Stimulated activated CD8-positive, alpha-beta memory T cell treated with anti-CD3 and anti-CD28 coated beads, Interleukin-15, amount 100 ng/mL, for 1 hour (primary cell): ENCODE measurements at regions not wholly inside any gene's neighbourhood (a gene's known extent, or its start where the extent isn't known, plus 50 kb on each side); places are given as distances from the start of the nearest gene placed in this dataset.
A peak's percentile ranks its signal among the peaks of the same experiment; 100 is the strongest.
"Not testable (repeated sequence)": the region's sequence is repeated elsewhere in the genome, so short reads cannot be mapped to it uniquely, and the experiment has no call there.

Experiments used
- DNase-seq: peaks from one replicate; pipeline ENCODE4 v3.0.0-alpha.2; 2020; ENCODE audit warnings: low read depth

- no peak for DNase-seq
These were observed 385.5 kb downstream of the SEC14L1 start for GRCh38 chr17:77526259-77526711.

GRCh38 chr17:77526728-77527350 is 386.1 kb downstream of the SEC14L1 start:
- no peak for DNase-seq

DNA sequence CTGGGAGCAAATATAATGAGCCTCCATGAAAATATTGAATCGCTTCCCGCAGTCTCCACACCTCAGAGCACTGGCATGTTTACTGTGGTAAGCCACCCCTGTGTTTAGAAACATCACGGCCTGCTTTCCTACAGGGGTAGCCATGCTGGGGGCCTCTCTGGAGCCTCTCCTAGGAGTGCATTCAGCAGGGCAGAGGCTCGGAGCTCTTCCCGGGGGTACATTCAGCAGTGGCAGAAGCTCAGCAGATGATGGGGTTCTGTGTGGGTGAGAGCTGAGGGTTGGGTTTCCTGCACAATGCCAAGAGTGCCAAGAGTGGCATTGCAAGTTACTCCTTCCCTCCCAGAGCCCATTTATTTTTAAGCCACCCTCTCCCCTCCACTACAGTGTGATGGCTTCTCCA is 386.6 kb downstream of the SEC14L1 start:
- no peak for DNase-seq

GRCh38 chr17:77527836-77528505 is 387.2 kb downstream of the SEC14L1 start:
- no peak for DNase-seq

- no peak for DNase-seq
These were observed 388.0 kb downstream of the SEC14L1 start for GRCh38 chr17:77528516-77529327.

DNA sequence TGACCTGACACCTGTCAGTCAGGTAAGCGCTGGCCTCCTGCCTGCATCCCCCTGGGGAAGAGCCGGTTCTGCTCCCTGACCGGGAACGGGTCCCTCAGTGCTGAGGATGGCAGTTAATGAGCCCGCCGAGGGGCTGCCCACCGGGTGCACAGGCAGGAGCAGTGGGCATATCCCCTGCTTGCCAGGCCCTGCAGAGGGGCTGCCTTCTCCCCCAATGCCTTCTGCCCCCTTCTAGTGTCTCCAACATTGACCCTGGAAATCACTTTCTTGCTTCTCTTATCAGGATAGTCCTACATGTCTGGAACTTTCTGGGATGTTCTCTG is 388.5 kb downstream of the SEC14L1 start:
- DNase-seq: no peak

DNA sequence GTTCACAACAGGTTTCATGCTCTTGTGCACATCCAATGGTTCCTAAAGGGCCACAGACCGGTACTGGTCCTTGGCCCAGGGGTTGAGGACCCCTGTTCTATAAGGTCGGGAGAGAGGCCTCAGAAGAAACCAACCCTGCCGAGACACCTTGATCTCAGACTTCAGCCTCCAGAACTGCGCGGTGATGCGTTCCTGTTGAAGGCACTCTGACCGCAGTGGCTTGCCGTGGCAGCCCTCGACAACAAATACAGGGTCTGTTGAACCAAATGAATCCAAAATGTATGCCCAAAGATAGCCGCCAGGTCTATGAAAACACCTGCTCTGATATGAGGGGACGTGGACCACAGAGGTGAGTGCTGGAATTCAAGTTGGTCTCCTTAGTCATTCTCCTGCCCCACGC is 389.8 kb downstream of the SEC14L1 start:
- DNase-seq: no peak

GRCh38 chr17:77531002-77531401 is 390.2 kb downstream of the SEC14L1 start:
- DNase-seq: no peak

DNA sequence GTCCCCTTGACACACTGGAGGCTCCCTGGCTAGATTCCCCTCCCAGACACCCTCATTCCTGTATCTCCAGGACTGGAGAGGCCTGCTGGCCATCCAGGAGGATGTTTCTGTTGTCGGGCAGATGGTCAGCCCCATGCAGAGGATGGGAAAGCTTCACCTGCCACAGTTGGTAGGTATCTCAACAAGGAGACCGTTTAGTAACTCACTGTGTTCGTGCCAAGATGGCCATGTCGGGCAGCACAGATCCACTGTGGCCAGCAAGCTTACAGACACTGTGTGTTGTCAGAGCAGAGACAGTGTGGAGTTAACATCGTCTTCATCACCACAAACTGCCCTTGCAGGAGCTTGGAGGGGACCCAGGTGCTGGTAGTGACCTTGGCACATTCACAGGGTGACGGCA is 390.9 kb downstream of the SEC14L1 start:
- no peak for DNase-seq

GRCh38 chr17:77533697-77534096 is 392.9 kb downstream of the SEC14L1 start:
- DNase-seq: not testable (repeated sequence)

DNA sequence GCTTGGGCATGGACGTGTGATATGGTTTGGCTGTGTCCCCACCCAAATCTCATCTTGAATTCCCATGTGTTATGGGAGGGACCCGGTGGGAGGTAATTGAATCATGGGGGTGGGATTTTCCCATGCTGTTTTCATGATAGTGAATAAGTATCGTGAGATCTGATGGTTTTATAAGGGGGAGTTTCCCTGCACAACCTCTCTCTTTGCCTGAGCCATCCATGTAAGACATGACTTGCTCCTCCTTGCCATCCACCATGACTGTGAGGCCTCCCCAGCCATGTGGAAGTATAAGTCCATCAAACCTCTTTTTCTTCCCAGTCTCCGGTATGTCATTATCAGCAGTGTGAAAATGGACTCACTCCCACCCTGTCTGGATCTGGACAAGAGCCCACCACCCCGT is 393.4 kb downstream of the SEC14L1 start:
- DNase-seq: no peak

DNA sequence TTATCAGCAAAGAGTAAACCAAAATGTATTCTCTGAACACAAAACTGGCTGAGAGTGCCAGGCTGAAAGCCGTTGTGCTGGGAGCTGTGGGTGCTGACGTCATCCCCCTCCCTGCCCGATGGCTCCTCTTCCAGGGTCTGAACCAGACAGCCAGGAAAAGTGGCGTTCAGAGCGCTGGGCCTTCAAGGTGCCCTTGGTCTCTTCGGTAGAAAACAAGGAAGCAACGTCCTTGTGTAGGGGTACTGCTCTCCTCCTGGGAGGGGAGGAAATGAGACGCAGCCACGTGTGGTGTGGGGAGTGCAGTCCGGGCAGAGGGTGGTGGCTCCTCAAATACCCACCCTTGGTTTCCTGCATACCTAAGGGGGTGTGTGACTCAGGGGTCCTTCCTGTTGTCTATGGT is 394.7 kb downstream of the SEC14L1 start:
- DNase-seq: no peak

- DNase-seq: no peak
These were observed 395.1 kb downstream of the SEC14L1 start for GRCh38 chr17:77535892-77536291.

DNA sequence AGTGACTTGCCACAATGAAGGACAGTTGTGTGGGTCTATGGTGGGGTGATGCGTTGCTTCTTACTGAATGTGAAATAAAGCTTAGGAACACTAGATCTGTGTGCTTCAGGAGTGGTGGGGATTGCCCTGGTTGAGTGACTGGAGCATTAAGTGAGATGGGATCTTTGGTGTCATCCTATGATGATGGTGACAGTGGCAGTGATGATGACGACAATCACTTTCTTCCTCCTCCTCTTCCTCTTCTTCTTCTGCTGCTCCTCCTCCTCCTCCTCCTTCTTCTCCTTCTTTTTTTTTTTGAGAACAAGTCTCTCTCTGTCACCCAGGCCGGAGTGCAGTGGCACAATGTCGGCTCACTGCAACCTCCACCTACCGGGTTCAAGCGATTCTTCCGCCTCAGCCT is 396.8 kb downstream of the SEC14L1 start:
- no peak for DNase-seq

- no peak for DNase-seq
These were observed 399.8 kb downstream of the SEC14L1 start for GRCh38 chr17:77540531-77540930.

DNA sequence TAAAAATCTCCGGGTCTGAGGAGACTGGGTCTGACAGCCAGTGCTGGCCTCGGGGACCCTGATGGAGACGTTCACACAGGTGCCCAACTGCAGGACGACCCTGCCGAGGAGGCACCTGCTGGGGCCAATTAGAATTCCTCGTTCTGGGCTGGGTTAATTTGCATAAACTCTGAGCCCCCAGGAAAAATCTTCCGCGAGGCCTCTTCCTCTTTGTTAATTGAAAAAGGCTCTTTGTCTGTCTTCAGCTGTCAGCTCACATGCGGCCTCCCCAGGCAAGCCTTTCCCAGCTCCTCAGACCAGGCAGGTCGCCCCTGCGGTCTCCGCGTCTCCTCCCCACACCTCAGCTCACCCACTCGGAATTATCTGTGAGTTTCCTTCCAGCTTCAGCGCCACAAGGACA is 400.2 kb downstream of the SEC14L1 start:
- DNase-seq: no peak

DNA sequence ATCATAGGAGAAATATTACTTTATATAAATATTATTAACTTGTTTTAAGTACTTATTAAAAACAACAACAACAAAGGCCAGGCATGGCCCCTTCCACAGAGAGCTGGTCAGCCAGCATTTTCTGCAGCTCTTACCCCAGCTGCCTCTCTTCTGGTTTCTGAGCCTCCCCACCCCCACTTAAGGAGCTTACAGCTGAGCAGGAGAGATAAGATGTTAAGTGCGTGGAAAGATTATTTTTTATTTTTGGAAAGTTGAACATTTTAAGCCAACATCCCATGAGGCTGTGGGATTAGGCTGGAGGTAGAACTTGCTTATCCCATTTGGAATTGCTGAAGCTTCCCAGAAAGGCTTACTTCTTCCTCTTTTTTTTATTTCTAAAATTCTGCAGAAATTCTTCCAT is 401.2 kb downstream of the SEC14L1 start:
- no peak for DNase-seq

GRCh38 chr17:77542551-77543490 is 402.1 kb downstream of the SEC14L1 start:
- peak; percentile 39 for DNase-seq

DNA sequence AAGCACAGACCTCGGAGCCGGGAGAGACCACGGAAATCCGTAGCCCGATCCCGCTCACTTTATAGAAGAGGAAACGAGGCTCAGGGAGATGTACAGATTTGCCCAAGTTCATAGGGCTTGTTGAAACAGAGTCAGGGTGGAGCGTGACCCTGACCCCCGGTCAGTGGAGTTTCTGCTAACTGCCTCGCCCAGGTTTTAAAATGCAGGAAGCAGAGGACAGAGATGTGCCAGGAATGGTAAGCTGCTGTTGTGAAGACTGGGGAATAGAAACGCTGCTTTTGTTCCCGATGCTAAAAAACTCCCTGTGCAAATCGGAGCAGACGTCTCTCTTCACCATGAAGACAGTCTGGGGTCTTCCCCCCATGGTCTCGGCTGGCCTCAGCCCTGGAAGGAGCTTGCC is 403.0 kb downstream of the SEC14L1 start:
- DNase-seq: no peak

DNA sequence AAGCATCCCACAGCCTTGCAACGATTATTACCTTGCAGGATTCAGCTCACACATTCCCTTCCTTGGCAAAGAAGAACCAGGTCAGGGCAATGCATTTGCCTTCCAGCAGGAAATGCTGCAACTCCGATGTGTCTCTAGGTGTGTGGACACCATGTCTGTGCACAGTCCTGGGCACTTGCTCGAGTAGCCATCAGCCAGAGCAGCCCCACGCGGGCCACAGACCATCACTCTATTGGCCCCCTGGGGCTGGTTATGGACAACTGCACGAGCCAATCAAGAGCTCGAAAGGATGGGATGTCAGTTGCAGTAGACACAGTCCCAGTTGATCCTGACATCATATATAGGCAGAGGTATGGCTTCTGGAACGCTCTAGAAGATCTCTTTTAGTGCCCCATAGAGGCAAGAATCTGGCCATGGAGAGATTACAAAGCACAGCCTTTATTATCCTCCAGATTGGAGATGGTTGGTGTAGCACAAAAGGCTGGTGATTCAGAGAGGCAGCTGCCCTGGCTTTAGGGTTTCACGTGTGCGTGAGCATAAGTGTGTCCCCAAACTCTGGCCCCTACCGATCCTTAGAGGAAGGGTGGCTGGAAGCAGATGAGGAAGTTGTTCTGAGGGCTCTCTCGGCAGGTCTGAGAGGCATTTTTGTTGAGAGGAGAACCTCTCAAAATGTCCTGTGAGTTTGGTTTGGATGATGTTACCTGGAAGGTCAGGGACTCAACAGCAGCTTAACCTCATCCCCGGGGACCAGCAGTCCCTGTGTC is 403.8 kb downstream of the SEC14L1 start:
- no peak for DNase-seq

DNA sequence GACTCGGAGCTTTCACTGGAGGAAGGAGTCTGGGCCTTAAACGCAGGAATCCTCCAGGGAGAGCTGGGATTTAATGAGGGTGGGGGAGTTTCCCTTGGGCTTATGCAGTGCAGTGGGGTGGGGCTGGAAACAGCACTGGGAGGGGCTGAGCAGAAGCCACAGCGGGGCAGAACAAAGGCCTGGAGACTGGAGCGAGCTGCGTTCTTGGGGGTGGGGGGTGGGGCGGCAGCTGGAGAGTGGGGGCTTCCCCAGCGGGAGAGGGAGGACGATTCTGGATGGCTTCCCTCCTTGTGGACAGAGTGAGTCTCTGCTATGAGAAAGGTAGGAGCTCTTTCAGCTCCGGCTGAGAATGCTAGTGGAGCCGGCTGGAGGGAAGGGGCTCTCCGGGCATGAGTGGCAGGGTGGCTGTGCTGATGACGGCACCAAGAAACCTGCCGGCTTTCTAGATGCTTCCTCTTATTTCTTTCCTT is 406.0 kb downstream of the SEC14L1 start:
- no peak for DNase-seq
